DND-41 (cell line): ENCODE measurements at regions not wholly inside any gene's neighbourhood (a gene's known extent, or its start where the extent isn't known, plus 50 kb on each side); places are given as distances from the start of the nearest gene placed in this dataset.

Experiments
- ATAC-seq: fragments of 200-7000 bp; cut with Tn5 transposase; 3 replicates; pipeline ENCODE4 v1.9.1; 2021; ENCODE audit warnings: low read depth; ENCODE audit not compliant: insufficient read depth
- DNase-seq: peaks from one replicate; pipeline ENCODE4 v3.0.0-alpha.2; 2020
- H2AFZ ChIP-seq: 2 replicates; pipeline ENCODE4 v1.6.0; 2012; ENCODE audit warnings: low read depth, low read length
- H3K27ac ChIP-seq: 2 replicates; pipeline ENCODE4 v1.5.1; 2012; ENCODE audit warnings: low read length, inconsistent platforms
- H3K27me3 ChIP-seq: fragments of 200-600 bp; sonication (generic); 2 replicates; pipeline ENCODE4 v1.6.0; 2012; ENCODE audit warnings: low read length, mild to moderate bottlenecking, inconsistent platforms; ENCODE audit not compliant: insufficient read depth, poor library complexity
- H3K36me3 ChIP-seq: 2 replicates; pipeline ENCODE4 v1.5.1; 2012; ENCODE audit warnings: low read length, inconsistent platforms; ENCODE audit not compliant: insufficient read depth
- H3K4me1 ChIP-seq: 2 replicates; pipeline ENCODE4 v1.5.1; 2012; ENCODE audit warnings: mild to moderate bottlenecking, low read length; ENCODE audit not compliant: insufficient read depth
- H3K4me2 ChIP-seq: 2 replicates; pipeline ENCODE4 v1.6.0; 2012; ENCODE audit warnings: mild to moderate bottlenecking, moderate library complexity, low read length, inconsistent platforms; ENCODE audit not compliant: insufficient read depth
- H3K4me3 ChIP-seq, 2 experiments: fragments of 200-600 bp in 1 of 2; shearing (Covaris generic) in 1 of 2; 2 replicates each; pipeline ENCODE4 v1.5.1; 2012 to 2016; ENCODE audit warnings: inconsistent platforms in 2 of 2, low read length in 2 of 2, mild to moderate bottlenecking in 2 of 2, low read depth in 1 of 2, moderate library complexity in 1 of 2
- H3K79me2 ChIP-seq: 2 replicates; pipeline ENCODE4 v1.6.0; 2012; ENCODE audit warnings: low read length, inconsistent platforms; ENCODE audit not compliant: insufficient read depth
- H3K9ac ChIP-seq: 2 replicates; pipeline ENCODE4 v1.6.0; 2012; ENCODE audit warnings: low read depth, mild to moderate bottlenecking, inconsistent platforms, low read length, moderate library complexity
- H3K9me3 ChIP-seq: 2 replicates; pipeline ENCODE4 v1.5.1; 2012; ENCODE audit warnings: low read length, moderate library complexity, mild to moderate bottlenecking, inconsistent platforms; ENCODE audit not compliant: insufficient read depth, severe bottlenecking
- H4K20me1 ChIP-seq: 2 replicates; pipeline ENCODE4 v1.6.0; 2012; ENCODE audit warnings: low read length; ENCODE audit not compliant: insufficient read depth
- CTCF ChIP-seq: IDR thresholded peaks from 2 replicates; pipeline ENCODE4 v1.5.1; 2012; ENCODE audit warnings: borderline replicate concordance, low read length, moderate library complexity, mild to moderate bottlenecking; ENCODE audit not compliant: poor library complexity, severe bottlenecking; ENCODE audit errors: extremely low read depth
- EZH2 ChIP-seq: IDR thresholded peaks from 3 replicates; pipeline ENCODE4 v1.6.1; 2012; ENCODE audit warnings: borderline replicate concordance, low read depth, mild to moderate bottlenecking, moderate library complexity, low read length, inconsistent platforms; ENCODE audit not compliant: severe bottlenecking

GRCh38 chr6:81475646-81476045, 276.8 kb downstream of the TENT5A start:
- no peak overlapping the region for H2AFZ ChIP-seq
- H3K79me2 ChIP-seq = no peaks in the 10 kb centered on the region
- H3K4me1 ChIP-seq = no peaks in the 10 kb centered on the region
- TF ChIP-seq CTCF (no peak), EZH2 (no peak)
- ATAC-seq (no peak), DNase-seq (no peak)
- H3K4me3 ChIP-seq = no peak overlapping the region
- no peaks in the 10 kb centered on the region for H4K20me1 ChIP-seq
- no peak overlapping the region for H3K27ac ChIP-seq
- no peak overlapping the region for H3K4me2 ChIP-seq
- no peaks in the 10 kb centered on the region for H3K36me3 ChIP-seq
- no peaks in the 10 kb centered on the region for H3K9me3 ChIP-seq
- H3K27me3 ChIP-seq = no peaks in the 10 kb centered on the region
- no peak overlapping the region for H3K9ac ChIP-seq

GRCh38 chr6:81465859-81466258, 286.6 kb downstream of the TENT5A start:
- H3K36me3 ChIP-seq = no peaks in the 10 kb centered on the region
- DNase-seq (no peak), ATAC-seq (no peak)
- no peak overlapping the region for H3K4me3 ChIP-seq
- H2AFZ ChIP-seq = no peak overlapping the region
- H3K27ac ChIP-seq = no peak overlapping the region
- no peaks in the 10 kb centered on the region for H3K79me2 ChIP-seq
- peaks cover 2% of the 10 kb centered on the region for H3K9me3 ChIP-seq
- H3K4me2 ChIP-seq = no peak overlapping the region
- no peak overlapping the region for H3K9ac ChIP-seq
- H3K27me3 ChIP-seq = no peaks in the 10 kb centered on the region
- H4K20me1 ChIP-seq = no peaks in the 10 kb centered on the region
- TF ChIP-seq CTCF (peak; percentile 58), EZH2 (no peak)
- no peaks in the 10 kb centered on the region for H3K4me1 ChIP-seq

GRCh38 chr6:81456416-81456815, 296.1 kb downstream of the TENT5A start:
- Histone ChIP-seq H3K79me2 (no peaks in the 10 kb centered on the region), H3K9me3 (peaks cover 4% of the 10 kb centered on the region), H4K20me1 (no peaks in the 10 kb centered on the region), H3K4me3 (no peak overlapping the region), H3K4me1 (no peaks in the 10 kb centered on the region), H3K27ac (no peak overlapping the region), H3K36me3 (no peaks in the 10 kb centered on the region), H3K9ac (no peak overlapping the region), H2AFZ (no peak overlapping the region), H3K4me2 (no peak overlapping the region), H3K27me3 (no peaks in the 10 kb centered on the region)
- DNase-seq = no peak
- TF ChIP-seq CTCF (no peak), EZH2 (no peak)
- ATAC-seq = no peak

GRCh38 chr6:81455641-81456040, 296.8 kb downstream of the TENT5A start:
- no peaks in the 10 kb centered on the region for H4K20me1 ChIP-seq
- TF ChIP-seq CTCF = no peak
- no peaks in the 10 kb centered on the region for H3K79me2 ChIP-seq
- H2AFZ ChIP-seq = no peak overlapping the region
- H3K27ac ChIP-seq = no peak overlapping the region
- no peak overlapping the region for H3K4me3 ChIP-seq
- peaks cover under 1% of the 10 kb centered on the region for H3K9me3 ChIP-seq
- DNase-seq (no peak), ATAC-seq (no peak)
- H3K36me3 ChIP-seq = no peaks in the 10 kb centered on the region
- H3K4me1 ChIP-seq = no peaks in the 10 kb centered on the region
- no peak overlapping the region for H3K4me2 ChIP-seq
- no peaks in the 10 kb centered on the region for H3K27me3 ChIP-seq
- H3K9ac ChIP-seq = no peak overlapping the region
